A549 (cell line): ENCODE measurements at regions not wholly inside any gene's neighbourhood (a gene's known extent, or its start where the extent isn't known, plus 50 kb on each side); places are given as distances from the start of the nearest gene placed in this dataset.

Experiments
- ATAC-seq, 2 experiments: fragments of 200-7000 bp in 1 of 2; fragments of >200 bp in 1 of 2; cut with Nextera tagmentation in 1 of 2; cut with Tn5 transposase in 1 of 2; 3 replicates each; pipeline versions ENCODE4 v1.8.0 to v1.9.1; 2018 to 2020; ENCODE audit warnings: mild to moderate bottlenecking in 1 of 2, moderate library complexity in 1 of 2
- CTCF ChIA-PET: fragments of 300-600 bp; sonication (Branson Sonifier 250); formaldehyde crosslinking; extraction: SDS; loops from one replicate; lab custom pipeline; 2021; ENCODE audit warnings: antibody characterized with exemption, inconsistent platforms; lab: Yijun Ruan, JAX
- POLR2A ChIA-PET: fragments of 350-600 bp; formaldehyde crosslinking; extraction: SDS; loops from one replicate; lab custom pipeline; 2021; ENCODE audit warnings: antibody characterized with exemption, inconsistent platforms; lab: Yijun Ruan, JAX
- DNase-seq, 2 experiments: peaks; one replicate each; pipeline versions ENCODE4 v3.0.0 to v3.0.0-alpha.2; 2011 to 2016; ENCODE audit warnings: low read depth in 1 of 2, low spot score in 1 of 2
- FAIRE-seq: peaks from 2 replicates; lab custom pipeline; 2011; peaks lifted over from hg19 to GRCh38; lab: Jason Lieb, UNC
- H3K27ac ChIP-seq, 2 experiments: fragments of >200 bp; sonication (Bioruptor Twin); formaldehyde crosslinking; 3 replicates each; pipeline ENCODE4 v1.5.1; 2016 to 2017
- H3K4me1 ChIP-seq: fragments of >200 bp; sonication (Bioruptor Twin); formaldehyde crosslinking; 3 replicates; pipeline ENCODE4 v1.6.1; 2016
- H3K4me2 ChIP-seq: fragments of >200 bp; sonication (Bioruptor Twin); formaldehyde crosslinking; 3 replicates; pipeline ENCODE4 v1.6.1; 2016
- H3K4me3 ChIP-seq: fragments of >200 bp; sonication (Bioruptor Twin); formaldehyde crosslinking; 3 replicates; pipeline ENCODE4 v1.5.1; 2016
- H3K9me3 ChIP-seq: fragments of >200 bp; sonication (Bioruptor Twin); formaldehyde crosslinking; 3 replicates; pipeline ENCODE4 v1.6.1; 2016
- BCL3 ChIP-seq: fragments of >200 bp; sonication (Bioruptor Twin); formaldehyde crosslinking; IDR thresholded peaks from 3 replicates; pipeline ENCODE4 v1.6.1; 2016
- CBX8 ChIP-seq: fragments of 200-600 bp; sonication (generic); IDR thresholded peaks from 2 replicates; pipeline ENCODE4 v1.6.1; 2016
- CTCF ChIP-seq: fragments of >200 bp; sonication (Bioruptor Twin); formaldehyde crosslinking; IDR thresholded peaks from 3 replicates; pipeline ENCODE4 v1.5.1; 2016
- E2F6 ChIP-seq: IDR thresholded peaks from 2 replicates; pipeline ENCODE4 v1.6.1; 2012; ENCODE audit warnings: low read depth, borderline replicate concordance
- EHF ChIP-seq: fragments of 250-450 bp; sonication (Bioruptor Pico); IDR thresholded peaks from 2 replicates; pipeline ENCODE4 v1.5.0; 2020; ENCODE audit warnings: mild to moderate bottlenecking
- EHMT2 ChIP-seq: fragments of 200-600 bp; sonication (generic); IDR thresholded peaks from 2 replicates; pipeline ENCODE4 v1.6.1; 2016; ENCODE audit warnings: antibody characterized with exemption, low read depth, mild to moderate bottlenecking, moderate library complexity
- GATA3 ChIP-seq: IDR thresholded peaks from 2 replicates; pipeline ENCODE4 v1.6.1; 2012; ENCODE audit warnings: borderline replicate concordance
- HES2 ChIP-seq: fragments of >200 bp; sonication (Bioruptor Twin); formaldehyde crosslinking; IDR thresholded peaks from 2 replicates; pipeline ENCODE4 v1.6.1; 2016
- HOXB13 ChIP-seq: fragments of 250-450 bp; sonication (Bioruptor Pico); IDR thresholded peaks from 2 replicates; pipeline ENCODE4 v1.5.0; 2020; ENCODE audit warnings: low read depth, mild to moderate bottlenecking, moderate library complexity
- HOXB5 ChIP-seq: fragments of 250-450 bp; sonication (Bioruptor Pico); IDR thresholded peaks from 2 replicates; pipeline ENCODE4 v1.5.0; 2020; ENCODE audit warnings: mild to moderate bottlenecking, moderate library complexity
- JUNB ChIP-seq: fragments of >200 bp; sonication (Bioruptor Twin); formaldehyde crosslinking; IDR thresholded peaks from 2 replicates; pipeline ENCODE4 v1.6.1; 2016
- KDM1A ChIP-seq: fragments of 200-600 bp; sonication (generic); IDR thresholded peaks from 2 replicates; pipeline ENCODE4 v1.6.1; 2016; ENCODE audit warnings: low read depth, mild to moderate bottlenecking
- KDM5A ChIP-seq: fragments of 200-600 bp; sonication (generic); IDR thresholded peaks from 2 replicates; pipeline ENCODE4 v1.6.1; 2016; ENCODE audit warnings: antibody characterized with exemption, mild to moderate bottlenecking
- MAFK ChIP-seq: fragments of 450-650 bp; IDR thresholded peaks from 2 replicates; pipeline ENCODE4 v1.6.1; 2014; ENCODE audit not compliant: partially characterized antibody
- MAX ChIP-seq: IDR thresholded peaks from 2 replicates; pipeline ENCODE4 v1.6.1; 2012
- MAZ ChIP-seq: fragments of 150-350 bp; IDR thresholded peaks from 2 replicates; pipeline ENCODE4 v1.6.1; 2014; ENCODE audit warnings: antibody characterized with exemption, low read depth, low read length, borderline replicate concordance
- MYC ChIP-seq: IDR thresholded peaks from 2 replicates; pipeline ENCODE4 v1.6.1; 2012; ENCODE audit warnings: mild to moderate bottlenecking, inconsistent platforms, low read length, improper control_type of control experiment, borderline replicate concordance
- NFE2L2 ChIP-seq: fragments of 150-350 bp; conservative IDR thresholded peaks from 2 replicates; pipeline ENCODE4 v1.6.1; 2014; ENCODE audit warnings: low read length
- NR3C1 ChIP-seq: fragments of >200 bp; sonication (Bioruptor Twin); formaldehyde crosslinking; IDR thresholded peaks from 3 replicates; pipeline ENCODE4 v1.6.1; 2017
- PBX3 ChIP-seq: IDR thresholded peaks from 2 replicates; pipeline ENCODE4 v1.6.1; 2012
- PHF8 ChIP-seq: fragments of 200-600 bp; sonication (generic); IDR thresholded peaks from 2 replicates; pipeline ENCODE4 v1.6.1; 2016; ENCODE audit warnings: low read depth, mild to moderate bottlenecking, antibody characterized with exemption, moderate library complexity, borderline replicate concordance
- POLR2AphosphoS2 ChIP-seq: conservative IDR thresholded peaks from 2 replicates; pipeline ENCODE4 v1.6.1; 2012; ENCODE audit warnings: low read length, improper control_type of control experiment, inconsistent platforms
- RFX5 ChIP-seq: fragments of 450-650 bp; IDR thresholded peaks from 2 replicates; pipeline ENCODE4 v1.7.1; 2014; ENCODE audit warnings: antibody characterized with exemption, mild to moderate bottlenecking, moderate library complexity
- SREBF2 ChIP-seq: fragments of 450-650 bp; IDR thresholded peaks from 2 replicates; pipeline ENCODE4 v1.6.1; 2014; ENCODE audit warnings: mild to moderate bottlenecking, moderate library complexity
- TFCP2L1 ChIP-seq: fragments of 250-450 bp; sonication (Bioruptor Pico); IDR thresholded peaks from 2 replicates; pipeline ENCODE4 v1.5.0; 2021; ENCODE audit warnings: mild to moderate bottlenecking
- WGBS: methylation state at CpG from one replicate; pipeline ENCODE4 v1.1.6; 2017; ENCODE audit errors: missing lambda C conversion rate; 5-methylcytosine and 5-hydroxymethylcytosine counted together
- TF ChIP-seq, protein P1 (sequence below): fragments of 450-650 bp; IDR thresholded peaks from 2 replicates; pipeline ENCODE4 v1.6.1; 2014; ENCODE audit warnings: antibody characterized with exemption

DNA sequence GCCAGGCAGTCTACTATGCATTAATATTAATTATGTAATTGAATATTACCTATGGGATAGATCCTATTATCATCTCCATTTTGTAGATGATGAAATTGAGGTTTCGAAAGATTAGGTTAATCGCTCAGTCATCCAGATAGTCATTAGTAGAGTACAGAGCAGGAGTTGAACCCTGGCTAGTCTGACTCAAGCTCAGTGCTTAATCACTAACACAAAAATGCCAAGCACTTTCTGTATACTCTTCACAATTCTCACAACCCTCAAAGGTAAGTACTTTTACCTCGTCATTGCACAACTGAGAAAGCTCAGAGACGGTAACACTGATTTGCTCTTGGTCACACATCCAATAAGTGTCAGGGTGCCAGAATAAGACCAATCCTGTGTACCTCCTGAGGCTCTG, 280.2 kb upstream of the PLXNA2 start:
- 37% methylated on average over 4 of the region's 4 CpGs for WGBS
- ChIA-PET POLR2A (no interaction called here), CTCF (interaction anchor here (0.6 kb wide), 1 partner anchor 472 kb away, joined by 3 read pairs; no protein-coding TSS in a partner anchor)
- no peaks in the 10 kb centered on the region for H3K9me3 ChIP-seq
- no peaks in the 10 kb centered on the region for H3K4me1 ChIP-seq
- FAIRE-seq (no peak), ATAC-seq (no peak), DNase-seq (no peak)
- no peak overlapping the region for H3K4me3 ChIP-seq
- no peak overlapping the region for H3K27ac ChIP-seq
- TF ChIP-seq MAZ (no peak), CBX8 (no peak), GATA3 (no peak), HES2 (no peak), E2F6 (no peak), PHF8 (no peak), BCL3 (no peak), JUNB (no peak), MAX (no peak), KDM5A (no peak), CTCF (no peak), HOXB13 (CRISPR knock-in tag) (no peak), MAFK (no peak)
- TF ChIP-seq, protein P1, sequence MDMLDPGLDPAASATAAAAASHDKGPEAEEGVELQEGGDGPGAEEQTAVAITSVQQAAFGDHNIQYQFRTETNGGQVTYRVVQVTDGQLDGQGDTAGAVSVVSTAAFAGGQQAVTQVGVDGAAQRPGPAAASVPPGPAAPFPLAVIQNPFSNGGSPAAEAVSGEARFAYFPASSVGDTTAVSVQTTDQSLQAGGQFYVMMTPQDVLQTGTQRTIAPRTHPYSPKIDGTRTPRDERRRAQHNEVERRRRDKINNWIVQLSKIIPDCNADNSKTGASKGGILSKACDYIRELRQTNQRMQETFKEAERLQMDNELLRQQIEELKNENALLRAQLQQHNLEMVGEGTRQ, result no peak
- no peak overlapping the region for H3K4me2 ChIP-seq

DNA sequence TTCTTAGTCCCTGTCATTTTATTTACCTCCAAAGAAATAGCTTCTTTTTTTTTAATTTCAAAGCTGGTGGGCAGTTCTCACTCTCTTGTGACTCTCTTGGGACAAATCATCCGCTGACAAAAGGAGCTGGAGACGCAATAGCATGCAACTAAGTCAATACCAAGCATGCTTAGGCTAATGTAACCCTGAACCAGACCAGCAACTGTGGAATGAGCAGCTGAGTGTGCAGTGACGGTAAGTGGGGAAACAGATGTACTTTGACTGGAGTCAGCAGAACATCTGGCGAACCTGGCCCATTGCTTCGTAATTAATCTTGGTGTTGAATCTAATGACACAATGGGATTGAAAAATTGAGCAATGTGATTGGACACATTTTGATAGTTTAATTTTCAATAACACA, 280.7 kb upstream of the PLXNA2 start:
- Histone ChIP-seq H3K4me3 (no peak overlapping the region), H3K4me2 (no peak overlapping the region), H3K27ac (no peak overlapping the region), H3K4me1 (no peaks in the 10 kb centered on the region), H3K9me3 (no peaks in the 10 kb centered on the region)
- FAIRE-seq, result no peak
- no peak for DNase-seq
- ATAC-seq, result no peak
- ChIA-PET CTCF (no interaction called here), POLR2A (no interaction called here)
- TF ChIP-seq NFE2L2, result no peak
- no peak for TF ChIP-seq EHMT2
- no peak for TF ChIP-seq KDM1A
- no peak for TF ChIP-seq TFCP2L1 (CRISPR knock-in tag)
- TF ChIP-seq SREBF2, result no peak
- TF ChIP-seq GATA3, result no peak
- TF ChIP-seq MYC, result no peak
- no peak for TF ChIP-seq HOXB5
- TF ChIP-seq RFX5, result no peak
- 42% methylated on average over 5 of the region's 5 CpGs for WGBS

GRCh38 chr1:208525417-208525816, 281.2 kb upstream of the PLXNA2 start:
- DNase-seq (no peak), FAIRE-seq (no peak), ATAC-seq (no peak)
- TF ChIP-seq KDM1A (no peak), MAFK (no peak), E2F6 (no peak), POLR2AphosphoS2 (no peak), EHF (CRISPR knock-in tag) (no peak), NR3C1 (no peak), PBX3 (no peak)
- POLR2A ChIA-PET, result no interaction called here
- no peak overlapping the region for H3K4me3 ChIP-seq
- no peak overlapping the region for H3K27ac ChIP-seq
- CTCF ChIA-PET, result no interaction called here
- no peak overlapping the region for H3K4me2 ChIP-seq
- no peaks in the 10 kb centered on the region for H3K9me3 ChIP-seq
- H3K4me1 ChIP-seq, result no peaks in the 10 kb centered on the region
- WGBS, result 16% methylated on average over 3 of the region's 3 CpGs
